Mucosa of rectum (tissue), 2 donors: ENCODE measurements at regions not wholly inside any gene's neighbourhood (a gene's known extent, or its start where the extent isn't known, plus 50 kb on each side); places are given as distances from the start of the nearest gene placed in this dataset.

Source experiments
- H3K27ac ChIP-seq, 2 donors: one replicate each; pipeline ENCODE4 v1.7.0; 2013; ENCODE audit warnings: inconsistent platforms in 2 of 2, low read depth in 2 of 2, low read length in 2 of 2
- H3K27me3 ChIP-seq, 2 donors: one replicate each; pipeline ENCODE4 v1.7.0; 2013; ENCODE audit warnings: low read length in 2 of 2; ENCODE audit not compliant: control insufficient read depth in 2 of 2, insufficient read depth in 2 of 2
- H3K36me3 ChIP-seq, 2 donors: one replicate each; pipeline ENCODE4 v1.7.0; 2013; ENCODE audit warnings: low read length in 2 of 2; ENCODE audit not compliant: control insufficient read depth in 2 of 2, insufficient read depth in 2 of 2
- H3K4me1 ChIP-seq, 2 donors: one replicate each; pipeline ENCODE4 v1.7.0; 2013; ENCODE audit warnings: low read length in 2 of 2, mild to moderate bottlenecking in 1 of 2; ENCODE audit not compliant: control insufficient read depth in 2 of 2, insufficient read depth in 2 of 2
- H3K4me3 ChIP-seq, 2 donors: one replicate each; pipeline ENCODE4 v1.7.0; 2013; ENCODE audit warnings: low read length in 2 of 2
- H3K9ac ChIP-seq, 2 donors: one replicate each; pipeline ENCODE4 v1.7.0; 2013; ENCODE audit warnings: low read length in 2 of 2, low read depth in 1 of 2, mild to moderate bottlenecking in 1 of 2
- H3K9me3 ChIP-seq, 2 donors: one replicate each; pipeline ENCODE4 v1.7.0; 2013; ENCODE audit warnings: low read length in 2 of 2; ENCODE audit not compliant: control insufficient read depth in 2 of 2
- donor health status: healthy.
- donor health status: Normal muscosa, but diverticular disease.

DNA sequence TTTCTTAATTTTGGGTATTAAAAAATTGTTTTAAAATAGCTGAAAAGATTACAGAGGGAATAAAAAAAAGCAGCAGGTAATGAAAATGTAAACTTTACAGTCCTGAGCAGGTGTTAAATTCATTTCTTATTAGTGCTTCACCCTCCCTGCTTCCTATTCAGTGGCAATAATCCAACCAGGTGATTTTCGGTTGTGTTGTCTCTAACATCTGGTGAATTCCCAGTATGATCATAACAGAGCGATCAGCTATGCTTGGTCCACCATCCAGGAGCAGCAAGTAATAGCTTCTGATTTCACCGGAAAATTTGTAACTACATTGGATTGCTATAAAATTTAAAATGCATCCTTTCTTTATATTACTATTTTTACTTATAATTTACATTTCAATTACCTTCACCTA is 673.1 kb downstream of the SOCS6 start:
- H3K36me3 ChIP-seq: no peaks in the 10 kb centered on the region
- no peak overlapping the region for H3K4me3 ChIP-seq
- no peaks in the 10 kb centered on the region for H3K9me3 ChIP-seq
- H3K9ac ChIP-seq: no peak overlapping the region
- no peaks in the 10 kb centered on the region for H3K4me1 ChIP-seq
- no peak overlapping the region for H3K27ac ChIP-seq
- H3K27me3 ChIP-seq: no peaks in the 10 kb centered on the region

DNA sequence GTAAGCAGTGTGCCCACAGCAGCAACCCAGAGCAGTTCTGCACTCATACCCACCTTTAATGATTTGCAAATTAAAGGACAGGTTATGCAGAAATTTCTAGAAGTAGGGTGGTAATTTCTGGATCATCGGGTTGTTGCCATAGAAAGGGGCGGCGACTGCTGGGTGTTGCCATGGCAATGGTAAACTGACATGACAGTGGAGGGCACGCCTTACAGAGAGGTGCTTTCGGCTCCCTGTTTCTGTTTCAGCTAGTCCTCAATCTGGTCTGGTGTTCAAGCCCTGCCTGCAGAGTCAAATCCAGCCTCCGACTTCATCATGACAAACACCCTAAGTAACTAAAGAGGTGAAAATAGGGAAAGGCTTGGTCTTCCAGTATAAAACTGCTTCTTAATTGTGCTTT is 667.7 kb downstream of the SOCS6 start:
- no peaks in the 10 kb centered on the region for H3K9me3 ChIP-seq
- H3K27ac ChIP-seq: no peak overlapping the region
- no peaks in the 10 kb centered on the region for H3K4me1 ChIP-seq
- H3K36me3 ChIP-seq: no peaks in the 10 kb centered on the region
- H3K4me3 ChIP-seq: no peak overlapping the region
- H3K9ac ChIP-seq: no peak overlapping the region
- H3K27me3 ChIP-seq: no peaks in the 10 kb centered on the region

DNA sequence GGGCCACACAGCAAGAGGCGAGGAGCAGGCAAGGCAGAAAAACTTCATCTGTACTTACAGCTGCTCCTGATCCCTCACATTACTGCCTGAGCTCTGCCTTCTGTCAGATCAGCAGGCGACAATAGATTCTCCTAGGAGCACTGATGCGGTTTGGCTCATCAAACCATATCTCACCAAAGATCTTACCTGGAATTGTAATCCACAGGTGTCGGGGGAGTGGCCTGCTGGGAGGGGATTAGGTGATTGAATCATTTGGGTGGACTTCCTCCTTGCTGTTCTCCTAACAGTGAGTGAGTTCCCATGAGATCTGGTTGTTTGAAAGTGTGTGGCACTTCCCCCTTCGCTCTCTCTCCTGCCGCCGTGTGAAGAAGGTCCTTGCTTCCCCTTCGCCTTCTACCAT is 647.3 kb downstream of the SOCS6 start:
- no peaks in the 10 kb centered on the region for H3K27me3 ChIP-seq
- H3K4me1 ChIP-seq: no peaks in the 10 kb centered on the region
- H3K27ac ChIP-seq: no peak overlapping the region
- H3K9me3 ChIP-seq: no peaks in the 10 kb centered on the region
- no peak overlapping the region for H3K9ac ChIP-seq
- no peak overlapping the region for H3K4me3 ChIP-seq
- no peaks in the 10 kb centered on the region for H3K36me3 ChIP-seq

DNA sequence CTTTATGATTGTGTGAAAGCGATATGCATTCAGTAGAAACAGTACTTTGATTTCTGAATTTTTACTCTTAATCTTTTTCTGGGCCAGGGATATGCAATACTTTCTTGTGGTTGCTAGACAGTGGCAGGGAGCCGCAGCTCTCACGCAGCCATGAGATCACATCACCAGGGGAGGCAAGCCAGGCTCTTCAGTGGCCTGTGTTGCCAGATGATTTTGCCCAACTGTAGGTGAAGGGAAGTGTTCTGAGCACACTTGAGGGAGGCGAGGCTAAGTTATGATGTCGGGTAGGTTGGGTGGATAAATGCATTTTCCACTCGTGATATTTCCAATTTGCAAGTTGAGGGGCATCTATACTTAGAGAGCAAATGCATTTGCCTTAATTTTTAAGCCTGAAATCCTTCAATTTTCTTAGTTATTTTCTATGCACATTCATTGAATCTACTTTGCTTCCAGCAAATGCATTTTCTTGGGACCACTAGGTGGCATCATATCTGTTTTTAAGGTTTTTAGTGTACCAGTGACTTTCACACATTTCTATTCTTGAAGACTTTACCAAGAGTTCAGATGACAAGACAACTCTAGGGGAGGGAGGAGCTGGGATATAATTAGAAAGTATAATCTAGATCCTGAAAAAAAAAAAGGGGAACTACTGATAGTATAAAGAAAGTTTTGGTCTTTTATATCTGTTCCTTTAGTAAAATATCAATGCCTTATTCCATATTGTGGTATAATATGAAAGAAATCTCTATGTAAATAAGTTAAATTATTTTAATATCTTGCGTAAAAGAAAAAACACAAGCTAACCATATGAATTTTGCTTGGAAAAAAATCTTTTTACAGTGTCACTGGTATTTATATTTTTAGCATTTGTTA is 643.3 kb downstream of the SOCS6 start:
- H3K4me1 ChIP-seq: no peaks in the 10 kb centered on the region
- no peak overlapping the region for H3K9ac ChIP-seq
- H3K27ac ChIP-seq: no peak overlapping the region
- no peaks in the 10 kb centered on the region for H3K9me3 ChIP-seq
- H3K4me3 ChIP-seq: no peak overlapping the region
- H3K36me3 ChIP-seq: no peaks in the 10 kb centered on the region
- no peaks in the 10 kb centered on the region for H3K27me3 ChIP-seq

DNA sequence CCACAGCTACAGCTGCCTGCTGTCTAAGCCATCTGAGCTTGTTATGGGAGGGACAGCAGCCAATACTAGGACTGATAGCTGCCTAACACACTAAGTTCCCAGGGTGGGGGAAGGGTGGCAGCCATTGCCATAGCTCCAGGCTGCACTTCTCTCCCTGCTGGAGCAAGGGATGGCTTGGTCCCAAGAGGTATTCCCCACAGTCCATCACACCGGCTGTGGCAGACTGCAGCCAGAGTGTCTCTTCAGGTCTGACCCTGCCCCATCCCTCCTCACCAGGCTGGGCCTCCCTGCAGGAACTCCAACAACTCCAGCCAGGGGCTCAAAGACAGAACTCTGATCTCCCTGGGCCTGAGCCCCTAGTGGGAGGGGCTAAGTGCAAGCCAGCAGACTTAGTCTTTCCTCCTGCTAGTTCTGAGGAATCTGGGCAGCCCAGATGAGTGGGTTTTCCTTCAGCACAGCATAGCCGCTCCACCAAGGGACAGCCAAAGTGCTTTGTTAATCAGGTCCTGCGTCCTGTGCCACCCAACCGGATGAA is 632.1 kb downstream of the SOCS6 start:
- no peak overlapping the region for H3K4me3 ChIP-seq

DNA sequence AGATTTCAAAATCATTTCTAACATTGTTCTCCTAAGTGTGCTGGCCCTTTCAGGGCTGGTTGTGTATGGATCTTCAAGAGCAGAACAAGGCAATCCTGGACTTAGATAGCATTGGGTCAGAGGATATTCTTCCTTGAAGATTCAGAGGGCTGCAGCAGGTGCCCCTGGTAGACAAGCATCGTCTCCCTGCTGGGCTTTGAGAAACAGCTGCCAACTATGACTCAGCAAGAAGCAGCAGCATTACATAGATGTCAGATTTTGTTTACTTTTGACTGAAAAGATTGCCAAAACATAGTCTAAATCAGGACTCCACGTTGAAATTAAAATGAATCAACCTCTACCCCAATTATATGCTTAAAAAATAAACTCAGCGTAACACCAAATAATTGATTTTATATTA is 618.8 kb downstream of the SOCS6 start:
- no peak overlapping the region for H3K4me3 ChIP-seq
- H3K9me3 ChIP-seq: no peaks in the 10 kb centered on the region
- no peaks in the 10 kb centered on the region for H3K27me3 ChIP-seq
- H3K4me1 ChIP-seq: no peaks in the 10 kb centered on the region
- no peak overlapping the region for H3K27ac ChIP-seq
- no peak overlapping the region for H3K9ac ChIP-seq
- H3K36me3 ChIP-seq: no peaks in the 10 kb centered on the region

More for the DNA sequence above, 632.1 kb downstream of the SOCS6 start:
- Histone ChIP-seq H3K9me3 (no peaks in the 10 kb centered on the region), H3K9ac (no peak overlapping the region), H3K36me3 (no peaks in the 10 kb centered on the region), H3K27me3 (no peaks in the 10 kb centered on the region), H3K4me1 (no peaks in the 10 kb centered on the region), H3K27ac (no peak overlapping the region)

DNA sequence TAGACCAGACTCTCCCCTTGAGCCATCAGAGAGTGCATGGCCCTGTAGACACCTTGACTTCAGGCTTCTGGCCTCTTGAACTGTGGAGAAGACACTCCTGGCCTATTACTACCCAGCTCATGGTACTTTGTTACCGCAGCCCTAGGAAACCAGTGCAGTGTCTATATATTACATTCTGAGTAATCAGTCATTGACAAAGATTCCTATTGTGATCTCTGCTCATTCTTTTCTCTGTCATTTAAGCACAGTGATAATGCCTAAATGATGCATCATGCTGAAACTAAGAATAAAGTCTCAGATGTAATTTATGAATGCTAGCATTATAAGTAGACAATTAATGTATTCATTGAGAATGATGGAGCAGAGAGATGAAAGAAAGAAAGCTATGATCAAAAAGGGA is 603.5 kb downstream of the SOCS6 start:
- no peak overlapping the region for H3K4me3 ChIP-seq
- H3K4me1 ChIP-seq: no peaks in the 10 kb centered on the region
- no peak overlapping the region for H3K27ac ChIP-seq
- H3K9ac ChIP-seq: no peak overlapping the region
- no peaks in the 10 kb centered on the region for H3K36me3 ChIP-seq
- H3K27me3 ChIP-seq: no peaks in the 10 kb centered on the region
- peaks cover 0 to 2% of the 10 kb centered on the region in 2 donors for H3K9me3 ChIP-seq

DNA sequence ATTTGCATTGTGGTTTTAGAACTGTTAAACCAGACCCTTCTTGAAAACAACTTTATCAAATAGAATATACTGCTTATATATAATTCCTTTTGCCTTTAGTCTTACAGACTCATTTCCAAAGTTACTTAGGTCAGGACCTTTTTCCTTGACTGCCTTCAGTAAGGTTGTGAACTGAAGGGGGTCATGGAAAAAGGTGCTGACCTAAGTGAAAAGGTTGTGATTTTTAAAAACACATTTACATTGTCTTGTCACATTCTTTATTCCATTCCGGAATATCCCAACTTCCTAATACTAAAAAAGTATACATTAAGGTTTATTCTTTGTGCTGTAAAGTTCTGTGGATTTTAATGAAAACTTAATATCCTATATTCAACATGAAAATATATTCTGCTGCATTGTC is 581.4 kb downstream of the SOCS6 start:
- Histone ChIP-seq H3K4me3 (no peak overlapping the region), H3K36me3 (no peaks in the 10 kb centered on the region), H3K27me3 (no peaks in the 10 kb centered on the region), H3K4me1 (no peaks in the 10 kb centered on the region), H3K9me3 (no peaks in the 10 kb centered on the region), H3K9ac (no peak overlapping the region), H3K27ac (no peak overlapping the region)

DNA sequence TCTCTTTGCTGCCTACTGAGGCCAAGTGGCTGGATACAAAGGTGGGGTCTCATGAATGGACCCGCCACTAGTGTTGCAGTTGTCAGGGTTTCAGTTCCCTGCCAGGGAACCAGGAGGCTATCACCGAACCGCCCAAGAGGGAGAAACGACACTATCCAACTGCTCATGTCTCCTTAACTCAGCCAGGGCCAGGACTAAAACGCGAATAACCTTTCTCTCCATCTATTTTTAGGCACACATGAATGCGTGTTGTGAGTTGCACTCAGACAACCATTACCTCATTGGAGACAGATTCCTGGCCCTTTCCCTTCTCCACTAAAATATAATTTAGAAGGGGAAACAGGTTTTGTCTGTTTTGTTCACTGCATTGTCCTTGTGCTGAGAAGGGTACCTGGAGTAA is 559.5 kb downstream of the SOCS6 start:
- Histone ChIP-seq H3K4me3 (no peak overlapping the region), H3K4me1 (no peaks in the 10 kb centered on the region), H3K27me3 (no peaks in the 10 kb centered on the region), H3K36me3 (no peaks in the 10 kb centered on the region), H3K9me3 (no peaks in the 10 kb centered on the region), H3K9ac (no peak overlapping the region), H3K27ac (no peak overlapping the region)

DNA sequence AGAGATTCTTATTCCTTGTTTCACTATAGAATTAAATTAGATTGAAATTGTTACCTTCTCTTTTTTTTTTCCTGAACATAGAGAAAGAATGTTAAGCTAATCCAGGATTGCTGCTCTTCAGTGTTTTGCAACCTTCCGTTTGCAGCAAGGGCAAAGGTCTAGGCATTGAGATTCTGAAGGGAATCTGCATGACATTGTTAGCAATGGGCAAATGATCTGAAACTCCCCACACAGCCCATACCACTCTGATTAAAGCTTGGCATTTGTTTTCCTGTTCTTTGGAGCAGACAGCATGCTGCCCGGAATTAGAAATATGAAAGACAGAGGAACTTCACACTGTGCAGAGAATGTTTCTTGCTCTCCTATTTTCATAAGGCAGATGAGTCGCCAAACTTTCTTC is 551.8 kb downstream of the SOCS6 start:
- no peak overlapping the region for H3K4me3 ChIP-seq
- no peak overlapping the region for H3K27ac ChIP-seq
- H3K36me3 ChIP-seq: no peaks in the 10 kb centered on the region
- no peaks in the 10 kb centered on the region for H3K4me1 ChIP-seq
- H3K9me3 ChIP-seq: no peaks in the 10 kb centered on the region
- H3K9ac ChIP-seq: no peak overlapping the region
- no peaks in the 10 kb centered on the region for H3K27me3 ChIP-seq
